ENCODE measurements at regions not wholly inside any gene's neighbourhood (a gene's known extent, or its start where the extent isn't known, plus 50 kb on each side); places are given as distances from the start of the nearest gene placed in this dataset.

DNA sequence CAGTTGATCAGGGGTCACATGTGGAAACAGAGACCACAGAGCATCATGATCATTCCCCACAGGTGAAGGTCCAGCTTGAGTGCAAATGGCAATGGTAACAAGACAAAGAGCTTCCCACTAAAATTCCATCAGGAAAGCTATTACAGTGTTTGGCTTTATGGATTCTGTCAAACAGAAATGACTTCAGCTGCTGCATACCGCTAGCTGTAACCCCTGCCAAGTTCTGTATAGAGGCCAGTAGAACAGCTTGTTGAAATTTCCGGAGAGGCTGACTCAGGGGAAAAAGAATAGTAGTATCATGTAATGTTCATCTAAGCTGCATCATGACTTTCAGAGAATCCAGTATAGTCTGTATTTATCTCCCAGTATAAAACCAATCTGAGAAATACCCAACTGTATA lies 1704.7 kb downstream of the SLITRK5 start:
- TF ChIP-seq, protein P1, sequence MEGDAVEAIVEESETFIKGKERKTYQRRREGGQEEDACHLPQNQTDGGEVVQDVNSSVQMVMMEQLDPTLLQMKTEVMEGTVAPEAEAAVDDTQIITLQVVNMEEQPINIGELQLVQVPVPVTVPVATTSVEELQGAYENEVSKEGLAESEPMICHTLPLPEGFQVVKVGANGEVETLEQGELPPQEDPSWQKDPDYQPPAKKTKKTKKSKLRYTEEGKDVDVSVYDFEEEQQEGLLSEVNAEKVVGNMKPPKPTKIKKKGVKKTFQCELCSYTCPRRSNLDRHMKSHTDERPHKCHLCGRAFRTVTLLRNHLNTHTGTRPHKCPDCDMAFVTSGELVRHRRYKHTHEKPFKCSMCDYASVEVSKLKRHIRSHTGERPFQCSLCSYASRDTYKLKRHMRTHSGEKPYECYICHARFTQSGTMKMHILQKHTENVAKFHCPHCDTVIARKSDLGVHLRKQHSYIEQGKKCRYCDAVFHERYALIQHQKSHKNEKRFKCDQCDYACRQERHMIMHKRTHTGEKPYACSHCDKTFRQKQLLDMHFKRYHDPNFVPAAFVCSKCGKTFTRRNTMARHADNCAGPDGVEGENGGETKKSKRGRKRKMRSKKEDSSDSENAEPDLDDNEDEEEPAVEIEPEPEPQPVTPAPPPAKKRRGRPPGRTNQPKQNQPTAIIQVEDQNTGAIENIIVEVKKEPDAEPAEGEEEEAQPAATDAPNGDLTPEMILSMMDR (IDR thresholded peaks at IDR 0.05; ENCODE audit: insufficient read depth, low read length, poor library complexity, severe bottlenecking): no peak
- no peak for TF ChIP-seq EZH2phosphoT487 (conservative IDR thresholded peaks at IDR 0.05; ENCODE audit: low read length)
